ENCODE measurements at regions not wholly inside any gene's neighbourhood (a gene's known extent, or its start where the extent isn't known, plus 50 kb on each side); places are given as distances from the start of the nearest gene placed in this dataset.

DNA sequence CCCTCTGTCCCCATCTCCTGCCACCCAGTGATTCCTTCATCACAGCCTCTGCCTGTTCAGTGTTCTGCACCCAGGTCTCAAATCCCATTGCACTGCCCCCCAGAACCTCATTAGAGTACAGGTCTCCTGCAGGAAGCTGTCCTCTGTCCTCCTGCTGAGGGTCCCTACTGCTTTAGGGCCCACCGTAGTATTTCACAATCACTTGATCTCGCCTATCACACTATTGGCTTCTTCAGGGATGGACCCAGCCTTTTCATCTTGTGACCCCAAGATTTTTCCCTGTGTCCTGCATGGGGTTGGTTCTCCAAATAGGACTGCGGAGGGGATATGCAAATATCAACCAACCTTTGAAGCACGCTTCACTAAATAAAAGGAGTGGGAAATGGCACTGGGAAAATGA is 331.1 kb upstream of the AJAP1 start:
- DNase-seq, result no peak
- TF ChIP-seq, protein P1, sequence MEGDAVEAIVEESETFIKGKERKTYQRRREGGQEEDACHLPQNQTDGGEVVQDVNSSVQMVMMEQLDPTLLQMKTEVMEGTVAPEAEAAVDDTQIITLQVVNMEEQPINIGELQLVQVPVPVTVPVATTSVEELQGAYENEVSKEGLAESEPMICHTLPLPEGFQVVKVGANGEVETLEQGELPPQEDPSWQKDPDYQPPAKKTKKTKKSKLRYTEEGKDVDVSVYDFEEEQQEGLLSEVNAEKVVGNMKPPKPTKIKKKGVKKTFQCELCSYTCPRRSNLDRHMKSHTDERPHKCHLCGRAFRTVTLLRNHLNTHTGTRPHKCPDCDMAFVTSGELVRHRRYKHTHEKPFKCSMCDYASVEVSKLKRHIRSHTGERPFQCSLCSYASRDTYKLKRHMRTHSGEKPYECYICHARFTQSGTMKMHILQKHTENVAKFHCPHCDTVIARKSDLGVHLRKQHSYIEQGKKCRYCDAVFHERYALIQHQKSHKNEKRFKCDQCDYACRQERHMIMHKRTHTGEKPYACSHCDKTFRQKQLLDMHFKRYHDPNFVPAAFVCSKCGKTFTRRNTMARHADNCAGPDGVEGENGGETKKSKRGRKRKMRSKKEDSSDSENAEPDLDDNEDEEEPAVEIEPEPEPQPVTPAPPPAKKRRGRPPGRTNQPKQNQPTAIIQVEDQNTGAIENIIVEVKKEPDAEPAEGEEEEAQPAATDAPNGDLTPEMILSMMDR (IDR thresholded peaks at IDR 0.05), result no peak
- Mint-ChIP-seq H3K36me3 (ENCODE audit: low read depth) (peaks cover 18% of the 10 kb centered on the region), H3K4me3 (no peak overlapping the region), H3K27me3 (ENCODE audit: insufficient read depth) (no peaks in the 10 kb centered on the region), H3K4me1 (ENCODE audit: low read depth) (no peaks in the 10 kb centered on the region), H3K27ac (no peak overlapping the region), H3K9me3 (peaks cover 73% of the 10 kb centered on the region)

GRCh38 chr1:4324525-4324924 is 329.9 kb upstream of the AJAP1 start:
- H3K27me3 Mint-ChIP-seq (ENCODE audit: insufficient read depth), result peaks cover 2% of the 10 kb centered on the region; the same call in 1 of the 2 replicates
- TF ChIP-seq, protein P1 (IDR thresholded peaks at IDR 0.05), result no peak
- H3K9me3 Mint-ChIP-seq, result peaks cover 76% of the 10 kb centered on the region
- no peak for DNase-seq
- peaks cover 18% of the 10 kb centered on the region for H3K36me3 Mint-ChIP-seq (ENCODE audit: low read depth)
- H3K4me1 Mint-ChIP-seq (ENCODE audit: low read depth), result no peaks in the 10 kb centered on the region
- H3K4me3 Mint-ChIP-seq, result no peak overlapping the region
- H3K27ac Mint-ChIP-seq, result no peak overlapping the region

- TF ChIP-seq, protein P1 (IDR thresholded peaks at IDR 0.05), result no peak
- no peak overlapping the region for H3K4me3 Mint-ChIP-seq
- peaks cover 3% of the 10 kb centered on the region for H3K27me3 Mint-ChIP-seq (ENCODE audit: insufficient read depth)
- no peak for DNase-seq
- no peak overlapping the region for H3K27ac Mint-ChIP-seq
- H3K4me1 Mint-ChIP-seq (ENCODE audit: low read depth), result no peaks in the 10 kb centered on the region
- peaks cover 71% of the 10 kb centered on the region for H3K9me3 Mint-ChIP-seq
- H3K36me3 Mint-ChIP-seq (ENCODE audit: low read depth), result peaks cover 25% of the 10 kb centered on the region
Measured at GRCh38 chr1:4327142-4327541, 327.3 kb upstream of the AJAP1 start.

- H3K27me3 Mint-ChIP-seq (ENCODE audit: insufficient read depth), result peaks cover 3% of the 10 kb centered on the region
- no peak for DNase-seq
- TF ChIP-seq, protein P1 (IDR thresholded peaks at IDR 0.05), result no peak
- no peak overlapping the region for H3K4me3 Mint-ChIP-seq
- no peaks in the 10 kb centered on the region for H3K4me1 Mint-ChIP-seq (ENCODE audit: low read depth)
- no peak overlapping the region for H3K27ac Mint-ChIP-seq
- H3K9me3 Mint-ChIP-seq, result peaks cover 69% of the 10 kb centered on the region
- peaks cover 21% of the 10 kb centered on the region for H3K36me3 Mint-ChIP-seq (ENCODE audit: low read depth)
Measured at GRCh38 chr1:4328402-4329071, 325.9 kb upstream of the AJAP1 start.

DNA sequence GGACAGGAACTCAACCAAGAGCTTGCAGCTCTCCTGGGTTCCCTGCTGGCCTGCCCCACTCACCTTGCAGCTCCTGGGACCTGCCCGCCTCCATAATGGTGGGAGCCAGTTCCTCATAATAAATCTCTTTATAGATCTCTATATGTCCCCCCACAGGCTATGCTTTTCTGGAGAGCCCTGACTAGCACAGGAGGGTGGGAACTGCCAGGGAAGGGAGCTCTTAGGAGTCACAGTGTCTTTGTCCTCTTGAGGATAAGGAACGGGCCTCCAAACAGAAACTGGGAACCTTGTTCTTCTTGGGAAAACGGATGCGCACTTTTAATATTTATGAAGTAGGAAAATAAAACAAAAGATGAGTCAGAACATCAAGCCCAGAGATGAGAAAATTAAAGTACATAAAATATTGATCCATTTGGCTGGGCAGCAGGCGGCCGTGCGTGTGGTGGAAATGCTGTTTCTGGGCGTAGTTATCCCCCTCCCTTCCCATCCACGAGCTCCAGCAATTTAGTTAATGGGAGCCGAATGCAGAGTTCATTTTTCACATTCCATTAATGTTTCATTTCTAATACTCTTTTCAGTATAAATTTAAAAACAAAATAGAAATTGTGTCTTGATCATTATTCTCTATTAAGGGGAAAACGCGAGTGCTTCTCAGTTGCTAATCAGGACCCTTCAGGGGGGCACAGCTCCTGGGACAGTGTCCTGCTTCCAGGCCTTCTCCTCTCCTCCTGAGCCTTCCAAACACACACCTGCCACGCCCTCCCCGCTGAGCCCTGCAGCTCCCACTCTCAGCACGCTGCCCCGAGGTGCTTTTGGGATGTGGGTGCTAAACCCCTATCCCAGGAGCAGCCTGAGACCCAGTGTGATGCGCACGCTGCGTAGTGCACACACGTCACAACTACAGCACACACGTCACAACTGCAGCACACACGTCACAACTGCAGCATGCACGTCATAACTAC is 323.3 kb upstream of the AJAP1 start:
- Mint-ChIP-seq H3K4me1 (ENCODE audit: low read depth) (no peaks in the 10 kb centered on the region), H3K27me3 (ENCODE audit: insufficient read depth) (peaks cover 3% of the 10 kb centered on the region), H3K36me3 (ENCODE audit: low read depth) (peaks cover 17% of the 10 kb centered on the region; the same call in 1 of the 2 replicates)

More for the DNA sequence above, 323.3 kb upstream of the AJAP1 start:
- no peak for DNase-seq
- Mint-ChIP-seq H3K27ac (no peak overlapping the region), H3K9me3 (peaks cover 70% of the 10 kb centered on the region), H3K4me3 (no peak overlapping the region)
- TF ChIP-seq, protein P1 (IDR thresholded peaks at IDR 0.05), result no peak
